Activated CD4-positive, alpha-beta T cell treated with anti-CD3 and anti-CD28 coated beads, Interleukin-2, amount 50 U/mL, for 24 hours (primary cell): ENCODE measurements at regions not wholly inside any gene's neighbourhood (a gene's known extent, or its start where the extent isn't known, plus 50 kb on each side); places are given as distances from the start of the nearest gene placed in this dataset.

Experiments
- DNase-seq, 2 donors: peaks; one replicate each; pipeline ENCODE4 v3.0.0-alpha.2; 2020; ENCODE audit warnings: low read depth in 1 of 2, low spot score in 1 of 2

- no peak for DNase-seq
These were observed 539.7 kb upstream of the CDH11 start for GRCh38 chr16:65661558-65661957.

GRCh38 chr16:65660390-65660789, 538.5 kb upstream of the CDH11 start:
- DNase-seq: no peak

- no peak for DNase-seq
These were observed 537.9 kb upstream of the CDH11 start for GRCh38 chr16:65659758-65660157.

GRCh38 chr16:65658787-65659220, 536.9 kb upstream of the CDH11 start:
- no peak for DNase-seq

- DNase-seq: no peak
These were observed 536.5 kb upstream of the CDH11 start for GRCh38 chr16:65658349-65658748.

GRCh38 chr16:65657556-65657955, 535.7 kb upstream of the CDH11 start:
- DNase-seq: no peak

GRCh38 chr16:65657071-65657494, 535.2 kb upstream of the CDH11 start:
- no peak for DNase-seq

- DNase-seq: no peak
These were observed 533.9 kb upstream of the CDH11 start for GRCh38 chr16:65655802-65656201.

- no peak for DNase-seq
These were observed 526.2 kb upstream of the CDH11 start for GRCh38 chr16:65648101-65648500.

- no peak for DNase-seq
These were observed 523.0 kb upstream of the CDH11 start for GRCh38 chr16:65644821-65645220.

- no peak for DNase-seq
These were observed 520.0 kb upstream of the CDH11 start for GRCh38 chr16:65641762-65642289.

- no peak for DNase-seq
These were observed 519.3 kb upstream of the CDH11 start for GRCh38 chr16:65641049-65641761.

- no peak for DNase-seq
These were observed 513.0 kb upstream of the CDH11 start for GRCh38 chr16:65634833-65635232.

GRCh38 chr16:65634291-65634690, 512.4 kb upstream of the CDH11 start:
- no peak for DNase-seq

GRCh38 chr16:65624666-65625065, 502.8 kb upstream of the CDH11 start:
- no peak for DNase-seq

GRCh38 chr16:65624229-65624628, 502.4 kb upstream of the CDH11 start:
- no peak for DNase-seq

- DNase-seq: no peak
These were observed 501.0 kb upstream of the CDH11 start for GRCh38 chr16:65622871-65623270.

- DNase-seq: no peak
These were observed 500.3 kb upstream of the CDH11 start for GRCh38 chr16:65622151-65622550.

GRCh38 chr16:65621640-65622039, 499.8 kb upstream of the CDH11 start:
- DNase-seq: no peak

- DNase-seq: no peak
These were observed 497.7 kb upstream of the CDH11 start for GRCh38 chr16:65619606-65620005.

- DNase-seq: no peak
These were observed 497.1 kb upstream of the CDH11 start for GRCh38 chr16:65618931-65619330.

GRCh38 chr16:65618333-65618732, 496.5 kb upstream of the CDH11 start:
- no peak for DNase-seq

GRCh38 chr16:65617421-65617820, 495.6 kb upstream of the CDH11 start:
- no peak for DNase-seq
